GM19397 (cell line): ENCODE measurements at regions not wholly inside any gene's neighbourhood (a gene's known extent, or its start where the extent isn't known, plus 50 kb on each side); places are given as distances from the start of the nearest gene placed in this dataset.
"Not testable (repeated sequence)": the region's sequence is repeated elsewhere in the genome, so short reads cannot be mapped to it uniquely, and the experiment has no call there.

Experiments
- ATAC-seq: cut with Tn5 transposase; IDR thresholded peaks from one replicate; pipeline ENCODE4 v1.9.1; 2021; ENCODE audit warnings: mild to moderate bottlenecking, moderate library complexity; ENCODE audit not compliant: unreplicated experiment

- ATAC-seq: peak; percentile 84
Measured at GRCh38 chr12:85424581-85425348, 144.7 kb downstream of the ALX1 start.

- ATAC-seq: no peak
Measured at GRCh38 chr12:85425349-85425612, 145.3 kb downstream of the ALX1 start.

- ATAC-seq: no peak
Measured at GRCh38 chr12:85425926-85426325, 145.9 kb downstream of the ALX1 start.

GRCh38 chr12:85433148-85433547 lies 153.1 kb downstream of the ALX1 start:
- ATAC-seq: not testable (repeated sequence)

GRCh38 chr12:85440271-85440670 lies 160.3 kb downstream of the ALX1 start:
- no peak for ATAC-seq

GRCh38 chr12:85441025-85441424 lies 161.0 kb downstream of the ALX1 start:
- no peak for ATAC-seq

- no peak for ATAC-seq
Measured at GRCh38 chr12:85441741-85442140, 161.7 kb downstream of the ALX1 start.

- no peak for ATAC-seq
Measured at GRCh38 chr12:85445060-85445938, 165.3 kb downstream of the ALX1 start.

GRCh38 chr12:85448031-85448430 lies 168.0 kb downstream of the ALX1 start:
- ATAC-seq: no peak

- no peak for ATAC-seq
Measured at GRCh38 chr12:85448548-85449139, 168.6 kb downstream of the ALX1 start.

GRCh38 chr12:85457016-85457415 lies 177.0 kb downstream of the ALX1 start:
- no peak for ATAC-seq

GRCh38 chr12:85461127-85461526 lies 181.1 kb downstream of the ALX1 start:
- no peak for ATAC-seq

GRCh38 chr12:85462888-85463287 lies 182.9 kb downstream of the ALX1 start:
- no peak for ATAC-seq

- ATAC-seq: no peak
Measured at GRCh38 chr12:85466890-85467289, 186.9 kb downstream of the ALX1 start.

GRCh38 chr12:85468356-85469157 lies 188.5 kb downstream of the ALX1 start:
- peak; percentile 85 for ATAC-seq

- ATAC-seq: not testable (repeated sequence)
Measured at GRCh38 chr12:85469158-85470086, 189.4 kb downstream of the ALX1 start.

- ATAC-seq: not testable (repeated sequence)
Measured at GRCh38 chr12:85475277-85475676, 195.3 kb downstream of the ALX1 start.

GRCh38 chr12:85476756-85477155 lies 196.7 kb downstream of the ALX1 start:
- no peak for ATAC-seq

GRCh38 chr12:85484387-85484786 lies 204.4 kb downstream of the ALX1 start:
- peak; percentile 98 for ATAC-seq

GRCh38 chr12:85489194-85489593 lies 209.2 kb downstream of the ALX1 start:
- no peak for ATAC-seq
